CD4-positive, alpha-beta T cell (primary cell): ENCODE measurements at regions not wholly inside any gene's neighbourhood (a gene's known extent, or its start where the extent isn't known, plus 50 kb on each side); places are given as distances from the start of the nearest gene placed in this dataset.

ENCODE experiments used
- ATAC-seq: fragments of 200-7000 bp; cut with Tn5 transposase; one replicate; pipeline ENCODE4 v1.10.0; 2022; ENCODE audit warnings: mild to moderate bottlenecking; ENCODE audit not compliant: poor library complexity
- CTCF ChIA-PET: fragments of 350-600 bp; sonication (Branson Sonifier 250); formaldehyde crosslinking; loops from one replicate; lab custom pipeline; 2021; ENCODE audit warnings: antibody characterized with exemption, inconsistent platforms; lab: Charles Lee
- POLR2A ChIA-PET: fragments of 350-600 bp; sonication (Branson Sonifier 250); formaldehyde crosslinking; loops from one replicate; lab custom pipeline; 2021; ENCODE audit warnings: antibody characterized with exemption, inconsistent platforms; lab: Charles Lee
- DNase-seq, 14 experiments: peaks; one replicate each; pipeline ENCODE4 v3.0.0-alpha.2; 2013 to 2020; ENCODE audit warnings: mixed read lengths in 2 of 14
- H3K27ac ChIP-seq, 2 donors: one replicate each; pipeline versions ENCODE4 v1.5.1 to v1.7.0; 2013; ENCODE audit warnings: low read length in 2 of 2, low read depth in 1 of 2, mild to moderate bottlenecking in 1 of 2
- H3K27me3 ChIP-seq, 2 experiments: 1 replicate in 1 of 2; 2 replicates in 1 of 2; pipeline versions ENCODE4 v1.6.1 to v1.7.0; 2013; ENCODE audit warnings: low read length in 2 of 2, control low read depth in 1 of 2, mild to moderate bottlenecking in 1 of 2, moderate library complexity in 1 of 2; ENCODE audit not compliant: insufficient read depth in 2 of 2, control insufficient read depth in 1 of 2
- H3K36me3 ChIP-seq: one replicate; pipeline ENCODE4 v1.6.1; 2013; ENCODE audit warnings: low read length, control low read depth; ENCODE audit not compliant: insufficient read depth
- H3K4me1 ChIP-seq: one replicate; pipeline ENCODE4 v1.6.1; 2013; ENCODE audit warnings: low read length, control low read depth; ENCODE audit not compliant: insufficient read depth
- H3K4me3 ChIP-seq: one replicate; pipeline ENCODE4 v1.5.1; 2013; ENCODE audit warnings: mild to moderate bottlenecking, low read length, moderate library complexity
- H3K9me3 ChIP-seq, 2 experiments: 1 replicate in 1 of 2; 2 replicates in 1 of 2; pipeline versions ENCODE4 v1.6.1 to v1.7.0; 2013; ENCODE audit warnings: low read length in 2 of 2, mild to moderate bottlenecking in 2 of 2, control low read depth in 1 of 2, moderate library complexity in 1 of 2; ENCODE audit not compliant: control insufficient read depth in 1 of 2, insufficient read depth in 1 of 2
- H3K27ac Mint-ChIP-seq: one replicate; pipeline ENCODE4 v1.8.0; 2020; ENCODE audit warnings: mixed read lengths
- H3K27me3 Mint-ChIP-seq: one replicate; pipeline ENCODE4 v1.8.0; 2021; ENCODE audit warnings: mixed read lengths
- H3K36me3 Mint-ChIP-seq: one replicate; pipeline ENCODE4 v1.8.0; 2021; ENCODE audit warnings: low read depth, mixed read lengths
- H3K4me1 Mint-ChIP-seq: one replicate; pipeline ENCODE4 v1.8.0; 2021; ENCODE audit warnings: low read depth, mixed read lengths
- H3K4me3 Mint-ChIP-seq: one replicate; pipeline ENCODE4 v1.8.0; 2020; ENCODE audit warnings: mild to moderate bottlenecking, mixed read lengths
- H3K9me3 Mint-ChIP-seq: one replicate; pipeline ENCODE4 v1.8.0; 2020; ENCODE audit warnings: mixed read lengths
- intact Hi-C, 2 experiments: fragments of 100-400 bp; cut with DNase I in 1 of 2; cut with micrococcal nuclease in 1 of 2; formaldehyde crosslinking; loops; one replicate each; pipeline versions ENCODE4 v1.15.1 to v1.9.0; 2023 to 2025; cut with DNase I, micrococcal nuclease
- TF ChIP-seq, protein P1 (sequence below): fragments of 200-600 bp; IDR thresholded peaks from one replicate; pipeline ENCODE4 v1.8.0; 2022; ENCODE audit warnings: antibody characterized with exemption, mild to moderate bottlenecking

DNA sequence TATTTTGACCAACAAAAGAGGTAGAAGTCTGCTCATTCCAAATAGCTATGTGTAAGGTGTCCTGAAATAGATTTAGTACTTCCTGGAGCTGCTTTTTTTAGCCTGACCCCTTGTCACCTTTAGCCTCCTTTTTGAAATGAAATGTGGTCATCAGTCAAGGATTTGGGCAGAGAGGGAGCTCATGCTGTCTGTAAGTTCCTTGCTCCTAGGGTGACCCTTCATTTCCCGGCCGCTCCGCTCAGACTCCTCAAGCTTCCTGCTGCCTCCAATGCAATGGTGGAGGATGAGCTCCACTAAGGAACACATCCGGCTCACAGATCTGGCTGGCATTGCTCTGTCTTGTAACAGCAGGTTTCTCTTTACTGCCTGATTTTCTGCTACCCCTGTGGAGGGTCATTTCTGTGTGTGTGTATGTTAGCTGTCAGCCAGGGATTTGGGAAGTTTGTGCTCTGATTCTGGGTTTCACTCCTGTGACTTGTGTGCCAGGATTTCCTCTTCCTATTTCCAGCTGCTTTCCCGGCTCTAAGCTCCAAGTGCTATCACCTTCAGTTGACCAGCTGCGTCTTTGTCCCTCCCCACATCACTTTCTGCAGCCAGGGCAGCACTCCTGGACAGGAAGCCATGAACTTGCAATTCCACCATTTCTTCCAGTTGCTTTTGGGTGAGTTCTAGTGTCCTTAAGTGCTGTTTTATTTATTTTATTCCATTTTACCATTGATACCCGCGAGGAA, 265.9 kb downstream of the ICE1 start:
- Histone ChIP-seq H3K27ac (no peak overlapping the region), H3K36me3 (no peaks in the 10 kb centered on the region), H3K27me3 (peaks cover 0 to 10% of the 10 kb centered on the region in 2 experiments), H3K4me1 (no peaks in the 10 kb centered on the region), H3K9me3 (no peaks in the 10 kb centered on the region), H3K4me3 (no peak overlapping the region)
- Mint-ChIP-seq H3K27ac (no peak overlapping the region), H3K27me3 (peaks cover 23% of the 10 kb centered on the region), H3K36me3 (no peaks in the 10 kb centered on the region), H3K4me1 (no peaks in the 10 kb centered on the region), H3K4me3 (no peak overlapping the region), H3K9me3 (peaks cover 9% of the 10 kb centered on the region)
- ChIA-PET POLR2A (no interaction called here), CTCF (interaction anchor here (0.6 kb wide), 1 partner anchor 39 kb away, joined by 3 read pairs; no protein-coding TSS in a partner anchor)
- TF ChIP-seq, protein P1, sequence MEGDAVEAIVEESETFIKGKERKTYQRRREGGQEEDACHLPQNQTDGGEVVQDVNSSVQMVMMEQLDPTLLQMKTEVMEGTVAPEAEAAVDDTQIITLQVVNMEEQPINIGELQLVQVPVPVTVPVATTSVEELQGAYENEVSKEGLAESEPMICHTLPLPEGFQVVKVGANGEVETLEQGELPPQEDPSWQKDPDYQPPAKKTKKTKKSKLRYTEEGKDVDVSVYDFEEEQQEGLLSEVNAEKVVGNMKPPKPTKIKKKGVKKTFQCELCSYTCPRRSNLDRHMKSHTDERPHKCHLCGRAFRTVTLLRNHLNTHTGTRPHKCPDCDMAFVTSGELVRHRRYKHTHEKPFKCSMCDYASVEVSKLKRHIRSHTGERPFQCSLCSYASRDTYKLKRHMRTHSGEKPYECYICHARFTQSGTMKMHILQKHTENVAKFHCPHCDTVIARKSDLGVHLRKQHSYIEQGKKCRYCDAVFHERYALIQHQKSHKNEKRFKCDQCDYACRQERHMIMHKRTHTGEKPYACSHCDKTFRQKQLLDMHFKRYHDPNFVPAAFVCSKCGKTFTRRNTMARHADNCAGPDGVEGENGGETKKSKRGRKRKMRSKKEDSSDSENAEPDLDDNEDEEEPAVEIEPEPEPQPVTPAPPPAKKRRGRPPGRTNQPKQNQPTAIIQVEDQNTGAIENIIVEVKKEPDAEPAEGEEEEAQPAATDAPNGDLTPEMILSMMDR, result no peak
- intact Hi-C loops, result no loop called here
- DNase-seq (no peak), ATAC-seq (no peak)

DNA sequence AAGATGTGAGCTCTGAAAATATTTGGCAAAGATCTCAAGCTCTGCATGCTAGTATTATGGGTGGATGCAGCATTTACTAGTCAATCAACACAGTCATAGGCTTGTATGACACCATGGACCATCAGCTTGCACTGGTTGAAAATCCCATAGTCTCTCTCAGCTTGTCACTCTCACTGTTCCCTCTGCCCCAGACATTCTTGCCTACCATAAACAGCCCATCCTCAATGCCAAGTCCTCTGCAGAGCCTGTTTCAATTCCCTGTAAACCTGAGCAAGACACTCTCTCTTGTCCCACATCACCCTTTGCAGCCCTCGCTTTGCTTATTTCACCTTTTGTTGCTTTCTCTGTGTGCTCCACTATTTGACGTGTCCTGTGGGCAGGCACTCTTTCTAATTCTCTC, 264.6 kb downstream of the ICE1 start:
- no peak overlapping the region for H3K27ac ChIP-seq

DNA sequence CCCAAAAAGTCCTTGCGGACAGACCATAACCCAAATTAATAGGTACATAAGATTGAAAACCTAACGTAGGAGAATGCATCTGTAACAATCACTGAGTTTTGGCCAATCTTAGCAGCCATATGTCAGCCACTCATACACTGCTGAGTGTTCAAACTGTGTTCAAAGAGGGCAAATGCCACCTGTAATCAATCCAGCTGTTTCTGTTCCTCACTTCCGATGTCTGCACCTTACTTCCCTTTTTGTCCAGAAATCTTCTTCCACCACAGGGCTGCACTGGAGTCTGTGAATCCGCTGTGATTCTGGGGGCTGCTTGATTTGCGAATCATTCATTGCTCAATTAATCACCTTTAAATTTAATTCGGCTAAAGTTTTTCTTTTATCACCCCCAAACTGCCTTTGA, 263.9 kb downstream of the ICE1 start:
- ATAC-seq (no peak), DNase-seq (no peak)
- Mint-ChIP-seq H3K9me3 (peaks cover 14% of the 10 kb centered on the region), H3K4me3 (no peak overlapping the region), H3K4me1 (no peaks in the 10 kb centered on the region), H3K36me3 (no peaks in the 10 kb centered on the region), H3K27ac (no peak overlapping the region), H3K27me3 (peaks cover 23% of the 10 kb centered on the region)
- CTCF ChIA-PET, result no interaction called here
- Histone ChIP-seq H3K36me3 (no peaks in the 10 kb centered on the region), H3K4me1 (no peaks in the 10 kb centered on the region), H3K27ac (no peak overlapping the region), H3K4me3 (no peak overlapping the region), H3K9me3 (peaks cover 0 to 5% of the 10 kb centered on the region in 2 experiments), H3K27me3 (peaks cover 2 to 10% of the 10 kb centered on the region in 2 experiments)
- POLR2A ChIA-PET, result no interaction called here
- intact Hi-C loops, result no loop called here
- TF ChIP-seq, protein P1, result no peak

More for the DNA sequence above, 264.6 kb downstream of the ICE1 start:
- Histone ChIP-seq H3K9me3 (peaks cover 0 to 5% of the 10 kb centered on the region in 2 experiments), H3K4me3 (no peak overlapping the region), H3K36me3 (no peaks in the 10 kb centered on the region), H3K4me1 (no peaks in the 10 kb centered on the region), H3K27me3 (peaks cover under 1 to 10% of the 10 kb centered on the region in 2 experiments)
- no peak overlapping the region for H3K4me3 Mint-ChIP-seq
- intact Hi-C loops, result no loop called here
- H3K27me3 Mint-ChIP-seq, result peaks cover 23% of the 10 kb centered on the region
- peaks cover 14% of the 10 kb centered on the region for H3K9me3 Mint-ChIP-seq
- POLR2A ChIA-PET, result no interaction called here
- H3K27ac Mint-ChIP-seq, result no peak overlapping the region
- H3K4me1 Mint-ChIP-seq, result no peaks in the 10 kb centered on the region
- TF ChIP-seq, protein P1, result no peak
- ATAC-seq (no peak), DNase-seq (no peak)
- H3K36me3 Mint-ChIP-seq, result no peaks in the 10 kb centered on the region
- CTCF ChIA-PET, result no interaction called here
